Cardiac muscle cell (in vitro differentiated cells and primary cell): ENCODE measurements at regions not wholly inside any gene's neighbourhood (a gene's known extent, or its start where the extent isn't known, plus 50 kb on each side); places are given as distances from the start of the nearest gene placed in this dataset.
A peak's percentile ranks its signal among the peaks of the same experiment; 100 is the strongest.

Experiments
- DNase-seq, 2 donors: peaks; one replicate each; pipeline versions ENCODE4 v3.0.0 to v3.0.0-alpha.2; 2010 to 2017; ENCODE audit warnings: low read depth in 1 of 2, low spot score in 1 of 2
- H3K27ac ChIP-seq: fragments of 200-600 bp; sonication (generic); 2 replicates; pipeline ENCODE4 v1.5.1; 2016
- H3K27me3 ChIP-seq: fragments of 200-600 bp; sonication (generic); 2 replicates; pipeline ENCODE4 v1.6.0; 2016; ENCODE audit warnings: control low read depth
- H3K36me3 ChIP-seq: fragments of 200-600 bp; sonication (generic); 2 replicates; pipeline ENCODE4 v1.5.1; 2016; ENCODE audit warnings: control low read depth
- H3K4me1 ChIP-seq: fragments of 200-600 bp; sonication (generic); 2 replicates; pipeline ENCODE4 v1.8.1; 2017; ENCODE audit warnings: low read depth, mild to moderate bottlenecking, mixed run types
- H3K4me3 ChIP-seq: fragments of 200-600 bp; sonication (generic); 2 replicates; pipeline ENCODE4 v1.5.1; 2016; ENCODE audit warnings: mild to moderate bottlenecking
- H3K9me3 ChIP-seq: fragments of 200-600 bp; sonication (generic); 2 replicates; pipeline ENCODE4 v1.5.1; 2017; ENCODE audit warnings: low read depth, mild to moderate bottlenecking, control low read depth
- CTCF ChIP-seq: IDR thresholded peaks from 2 replicates; pipeline ENCODE4 v1.5.1; 2012; ENCODE audit warnings: low read depth, mild to moderate bottlenecking, low read length

GRCh38 chr1:221190249-221190648, 311.0 kb downstream of the HLX start:
- H3K9me3 ChIP-seq, result no peaks in the 10 kb centered on the region
- no peak overlapping the region for H3K27ac ChIP-seq
- no peaks in the 10 kb centered on the region for H3K4me1 ChIP-seq
- no peak overlapping the region for H3K4me3 ChIP-seq
- DNase-seq, result no peak
- H3K36me3 ChIP-seq, result no peaks in the 10 kb centered on the region
- no peak for TF ChIP-seq CTCF
- no peaks in the 10 kb centered on the region for H3K27me3 ChIP-seq

- no peaks in the 10 kb centered on the region for H3K27me3 ChIP-seq
- H3K36me3 ChIP-seq, result no peaks in the 10 kb centered on the region
- no peak overlapping the region for H3K27ac ChIP-seq
- H3K4me1 ChIP-seq, result no peaks in the 10 kb centered on the region
- DNase-seq, result no peak
- H3K4me3 ChIP-seq, result no peak overlapping the region
- no peaks in the 10 kb centered on the region for H3K9me3 ChIP-seq
- TF ChIP-seq CTCF, result no peak
These were observed 312.8 kb downstream of the HLX start for GRCh38 chr1:221192055-221192454.

GRCh38 chr1:221200464-221200863, 321.2 kb downstream of the HLX start:
- no peak for TF ChIP-seq CTCF
- Histone ChIP-seq H3K27ac (no peak overlapping the region), H3K4me3 (no peak overlapping the region), H3K9me3 (no peaks in the 10 kb centered on the region), H3K36me3 (no peaks in the 10 kb centered on the region), H3K4me1 (no peaks in the 10 kb centered on the region), H3K27me3 (no peaks in the 10 kb centered on the region)
- DNase-seq, result no peak

GRCh38 chr1:221201773-221202172, 322.5 kb downstream of the HLX start:
- DNase-seq, result no peak
- no peaks in the 10 kb centered on the region for H3K36me3 ChIP-seq
- no peaks in the 10 kb centered on the region for H3K27me3 ChIP-seq
- no peak for TF ChIP-seq CTCF
- no peaks in the 10 kb centered on the region for H3K9me3 ChIP-seq
- H3K4me3 ChIP-seq, result no peak overlapping the region
- H3K27ac ChIP-seq, result no peak overlapping the region
- H3K4me1 ChIP-seq, result no peaks in the 10 kb centered on the region

GRCh38 chr1:221203224-221204054, 324.2 kb downstream of the HLX start:
- TF ChIP-seq CTCF, result peak; percentile 86

More at GRCh38 chr1:221203224-221204054, 324.2 kb downstream of the HLX start:
- H3K36me3 ChIP-seq, result no peaks in the 10 kb centered on the region
- H3K4me1 ChIP-seq, result no peaks in the 10 kb centered on the region
- no peak overlapping the region for H3K4me3 ChIP-seq
- no peaks in the 10 kb centered on the region for H3K9me3 ChIP-seq
- DNase-seq, result peak; percentile 82
- H3K27me3 ChIP-seq, result no peaks in the 10 kb centered on the region
- no peak overlapping the region for H3K27ac ChIP-seq
